Cardiac muscle cell (in vitro differentiated cells and primary cell): ENCODE measurements at regions not wholly inside any gene's neighbourhood (a gene's known extent, or its start where the extent isn't known, plus 50 kb on each side); places are given as distances from the start of the nearest gene placed in this dataset.

ENCODE experiments used
- DNase-seq, 2 donors: peaks; one replicate each; pipeline versions ENCODE4 v3.0.0 to v3.0.0-alpha.2; 2010 to 2017; ENCODE audit warnings: low read depth in 1 of 2, low spot score in 1 of 2
- H3K27ac ChIP-seq: fragments of 200-600 bp; sonication (generic); 2 replicates; pipeline ENCODE4 v1.5.1; 2016
- H3K27me3 ChIP-seq: fragments of 200-600 bp; sonication (generic); 2 replicates; pipeline ENCODE4 v1.6.0; 2016; ENCODE audit warnings: control low read depth
- H3K36me3 ChIP-seq: fragments of 200-600 bp; sonication (generic); 2 replicates; pipeline ENCODE4 v1.5.1; 2016; ENCODE audit warnings: control low read depth
- H3K4me1 ChIP-seq: fragments of 200-600 bp; sonication (generic); 2 replicates; pipeline ENCODE4 v1.8.1; 2017; ENCODE audit warnings: low read depth, mild to moderate bottlenecking, mixed run types
- H3K4me3 ChIP-seq: fragments of 200-600 bp; sonication (generic); 2 replicates; pipeline ENCODE4 v1.5.1; 2016; ENCODE audit warnings: mild to moderate bottlenecking
- H3K9me3 ChIP-seq: fragments of 200-600 bp; sonication (generic); 2 replicates; pipeline ENCODE4 v1.5.1; 2017; ENCODE audit warnings: low read depth, mild to moderate bottlenecking, control low read depth
- TF ChIP-seq, protein P1 (sequence below): IDR thresholded peaks from 2 replicates; pipeline ENCODE4 v1.5.1; 2012; ENCODE audit warnings: low read depth, mild to moderate bottlenecking, low read length

DNA sequence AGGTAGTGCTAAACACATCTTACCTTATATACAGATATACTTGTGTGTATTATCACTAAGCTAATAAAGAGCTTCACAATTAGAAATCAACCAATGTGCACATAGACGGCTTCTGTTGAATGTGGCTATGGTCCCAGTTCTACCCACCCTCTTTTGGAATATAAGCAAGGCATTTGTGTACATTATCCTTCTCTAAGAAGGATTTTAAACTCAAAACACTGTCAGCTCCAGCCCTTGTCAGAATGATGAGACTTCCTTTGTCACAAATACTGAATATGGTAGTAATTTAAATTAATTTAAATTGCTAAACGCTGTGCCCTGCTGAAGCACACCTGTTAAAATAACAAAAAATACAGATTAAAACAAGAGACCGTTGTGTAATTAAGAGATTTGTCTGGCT lies 107.9 kb upstream of the GRAMD2B start:
- Histone ChIP-seq H3K4me3 (no peak overlapping the region), H3K9me3 (no peaks in the 10 kb centered on the region), H3K36me3 (no peaks in the 10 kb centered on the region), H3K27me3 (no peaks in the 10 kb centered on the region), H3K27ac (no peak overlapping the region), H3K4me1 (peaks cover 26% of the 10 kb centered on the region)
- TF ChIP-seq, protein P1, sequence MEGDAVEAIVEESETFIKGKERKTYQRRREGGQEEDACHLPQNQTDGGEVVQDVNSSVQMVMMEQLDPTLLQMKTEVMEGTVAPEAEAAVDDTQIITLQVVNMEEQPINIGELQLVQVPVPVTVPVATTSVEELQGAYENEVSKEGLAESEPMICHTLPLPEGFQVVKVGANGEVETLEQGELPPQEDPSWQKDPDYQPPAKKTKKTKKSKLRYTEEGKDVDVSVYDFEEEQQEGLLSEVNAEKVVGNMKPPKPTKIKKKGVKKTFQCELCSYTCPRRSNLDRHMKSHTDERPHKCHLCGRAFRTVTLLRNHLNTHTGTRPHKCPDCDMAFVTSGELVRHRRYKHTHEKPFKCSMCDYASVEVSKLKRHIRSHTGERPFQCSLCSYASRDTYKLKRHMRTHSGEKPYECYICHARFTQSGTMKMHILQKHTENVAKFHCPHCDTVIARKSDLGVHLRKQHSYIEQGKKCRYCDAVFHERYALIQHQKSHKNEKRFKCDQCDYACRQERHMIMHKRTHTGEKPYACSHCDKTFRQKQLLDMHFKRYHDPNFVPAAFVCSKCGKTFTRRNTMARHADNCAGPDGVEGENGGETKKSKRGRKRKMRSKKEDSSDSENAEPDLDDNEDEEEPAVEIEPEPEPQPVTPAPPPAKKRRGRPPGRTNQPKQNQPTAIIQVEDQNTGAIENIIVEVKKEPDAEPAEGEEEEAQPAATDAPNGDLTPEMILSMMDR = no peak
- no peak for DNase-seq

GRCh38 chr5:126332326-126332725 lies 90.9 kb upstream of the GRAMD2B start:
- H3K9me3 ChIP-seq = no peaks in the 10 kb centered on the region
- no peak overlapping the region for H3K4me3 ChIP-seq
- no peaks in the 10 kb centered on the region for H3K4me1 ChIP-seq
- no peak overlapping the region for H3K27ac ChIP-seq
- H3K27me3 ChIP-seq = no peaks in the 10 kb centered on the region
- TF ChIP-seq, protein P1 = no peak
- no peaks in the 10 kb centered on the region for H3K36me3 ChIP-seq
- no peak for DNase-seq

- no peak overlapping the region for H3K27ac ChIP-seq
- TF ChIP-seq, protein P1 = no peak
These were observed 88.4 kb upstream of the GRAMD2B start for GRCh38 chr5:126334760-126335159.

GRCh38 chr5:126335886-126336285 lies 87.3 kb upstream of the GRAMD2B start:
- TF ChIP-seq, protein P1 = no peak
- H3K36me3 ChIP-seq = no peaks in the 10 kb centered on the region
- H3K4me1 ChIP-seq = no peaks in the 10 kb centered on the region
- H3K9me3 ChIP-seq = no peaks in the 10 kb centered on the region
- no peak overlapping the region for H3K27ac ChIP-seq
- no peak overlapping the region for H3K4me3 ChIP-seq
- peak in 1 of 2 donors; percentile 39 for DNase-seq
- H3K27me3 ChIP-seq = no peaks in the 10 kb centered on the region

More at GRCh38 chr5:126334760-126335159, 88.4 kb upstream of the GRAMD2B start:
- H3K4me3 ChIP-seq = no peak overlapping the region
- no peaks in the 10 kb centered on the region for H3K4me1 ChIP-seq
- H3K27me3 ChIP-seq = no peaks in the 10 kb centered on the region
- no peaks in the 10 kb centered on the region for H3K36me3 ChIP-seq
- H3K9me3 ChIP-seq = no peaks in the 10 kb centered on the region
- DNase-seq = no peak

DNA sequence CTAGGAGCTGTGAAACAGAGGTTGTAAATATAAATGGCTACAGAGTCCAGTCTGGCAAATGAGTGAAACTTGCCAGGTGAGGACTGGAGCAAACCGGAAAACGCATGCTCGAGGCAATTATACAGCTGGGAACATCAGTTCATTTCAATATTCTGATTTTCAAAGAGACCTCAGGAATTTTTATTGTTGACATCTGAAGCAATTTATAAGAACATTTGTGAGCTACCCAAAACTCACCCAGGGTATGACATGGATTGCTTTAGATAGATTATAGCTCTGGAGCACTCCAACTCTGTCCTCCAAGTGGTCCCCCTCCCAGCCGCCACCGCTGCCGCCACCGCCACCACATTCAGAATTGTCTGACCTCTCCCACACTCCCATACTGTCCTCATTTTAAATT lies 84.6 kb upstream of the GRAMD2B start:
- no peaks in the 10 kb centered on the region for H3K4me1 ChIP-seq
- DNase-seq = no peak
- H3K9me3 ChIP-seq = no peaks in the 10 kb centered on the region
- H3K4me3 ChIP-seq = no peak overlapping the region
- no peak overlapping the region for H3K27ac ChIP-seq
- no peaks in the 10 kb centered on the region for H3K27me3 ChIP-seq
- H3K36me3 ChIP-seq = no peaks in the 10 kb centered on the region
- TF ChIP-seq, protein P1 = no peak

GRCh38 chr5:126339215-126339805 lies 83.9 kb upstream of the GRAMD2B start:
- DNase-seq = peak; percentile 80 to 84
- no peaks in the 10 kb centered on the region for H3K36me3 ChIP-seq
- H3K27me3 ChIP-seq = no peaks in the 10 kb centered on the region
- TF ChIP-seq, protein P1 = peak; percentile 71
- no peak overlapping the region for H3K27ac ChIP-seq
- H3K4me1 ChIP-seq = peaks cover 1% of the 10 kb centered on the region
- H3K4me3 ChIP-seq = no peak overlapping the region
- no peaks in the 10 kb centered on the region for H3K9me3 ChIP-seq
